ENCODE measurements at regions not wholly inside any gene's neighbourhood (a gene's known extent, or its start where the extent isn't known, plus 50 kb on each side); places are given as distances from the start of the nearest gene placed in this dataset.

DNA sequence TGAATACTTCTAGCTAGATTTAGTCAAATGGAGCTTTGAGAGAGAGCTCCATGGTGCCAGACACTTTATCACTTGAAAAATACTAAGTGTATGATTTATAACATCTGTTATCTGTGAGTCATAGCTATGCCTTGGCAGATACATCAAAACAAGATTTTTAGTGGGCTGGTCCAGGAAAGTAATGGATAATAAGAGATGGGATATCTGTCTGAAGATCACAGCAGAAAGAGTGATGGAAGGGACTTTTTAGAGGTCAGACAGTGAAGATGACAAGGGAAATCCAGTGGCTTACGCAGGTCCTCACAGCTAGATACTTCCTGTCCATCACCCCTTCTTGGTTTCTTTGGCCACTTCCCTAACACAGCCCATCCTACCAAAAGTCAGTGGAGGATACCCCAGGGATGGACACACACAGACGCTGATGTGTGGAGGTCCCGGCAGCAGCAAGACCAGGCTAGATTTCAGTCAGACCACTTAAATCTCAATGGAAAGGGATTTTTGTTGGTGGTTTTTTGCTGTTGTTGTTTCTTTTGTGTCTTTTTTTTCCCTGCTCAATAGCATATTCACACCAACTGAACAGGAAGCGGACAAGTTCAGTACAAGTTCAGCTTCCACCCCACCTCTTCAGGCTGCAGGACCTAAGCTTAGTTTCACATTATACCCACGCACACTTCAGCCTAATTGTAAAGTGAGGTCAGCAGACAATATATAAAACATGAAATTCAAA, 209.3 kb downstream of the ALDH8A1 start:
- TF ChIP-seq, protein P1, sequence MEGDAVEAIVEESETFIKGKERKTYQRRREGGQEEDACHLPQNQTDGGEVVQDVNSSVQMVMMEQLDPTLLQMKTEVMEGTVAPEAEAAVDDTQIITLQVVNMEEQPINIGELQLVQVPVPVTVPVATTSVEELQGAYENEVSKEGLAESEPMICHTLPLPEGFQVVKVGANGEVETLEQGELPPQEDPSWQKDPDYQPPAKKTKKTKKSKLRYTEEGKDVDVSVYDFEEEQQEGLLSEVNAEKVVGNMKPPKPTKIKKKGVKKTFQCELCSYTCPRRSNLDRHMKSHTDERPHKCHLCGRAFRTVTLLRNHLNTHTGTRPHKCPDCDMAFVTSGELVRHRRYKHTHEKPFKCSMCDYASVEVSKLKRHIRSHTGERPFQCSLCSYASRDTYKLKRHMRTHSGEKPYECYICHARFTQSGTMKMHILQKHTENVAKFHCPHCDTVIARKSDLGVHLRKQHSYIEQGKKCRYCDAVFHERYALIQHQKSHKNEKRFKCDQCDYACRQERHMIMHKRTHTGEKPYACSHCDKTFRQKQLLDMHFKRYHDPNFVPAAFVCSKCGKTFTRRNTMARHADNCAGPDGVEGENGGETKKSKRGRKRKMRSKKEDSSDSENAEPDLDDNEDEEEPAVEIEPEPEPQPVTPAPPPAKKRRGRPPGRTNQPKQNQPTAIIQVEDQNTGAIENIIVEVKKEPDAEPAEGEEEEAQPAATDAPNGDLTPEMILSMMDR (IDR thresholded peaks at IDR 0.05; ENCODE audit: partially characterized antibody, unreplicated experiment): no peak
- Mint-ChIP-seq H3K9me3 (ENCODE audit: unreplicated experiment) (peaks cover 8% of the 10 kb centered on the region), H3K4me3 (ENCODE audit: unreplicated experiment) (no peak overlapping the region), H3K36me3 (ENCODE audit: unreplicated experiment) (no peaks in the 10 kb centered on the region), H3K4me1 (ENCODE audit: low read depth, unreplicated experiment) (peaks cover 9% of the 10 kb centered on the region), H3K27me3 (ENCODE audit: unreplicated experiment) (peaks cover 2% of the 10 kb centered on the region), H3K27ac (ENCODE audit: unreplicated experiment) (no peak overlapping the region)
- DNase-seq: no peak

DNA sequence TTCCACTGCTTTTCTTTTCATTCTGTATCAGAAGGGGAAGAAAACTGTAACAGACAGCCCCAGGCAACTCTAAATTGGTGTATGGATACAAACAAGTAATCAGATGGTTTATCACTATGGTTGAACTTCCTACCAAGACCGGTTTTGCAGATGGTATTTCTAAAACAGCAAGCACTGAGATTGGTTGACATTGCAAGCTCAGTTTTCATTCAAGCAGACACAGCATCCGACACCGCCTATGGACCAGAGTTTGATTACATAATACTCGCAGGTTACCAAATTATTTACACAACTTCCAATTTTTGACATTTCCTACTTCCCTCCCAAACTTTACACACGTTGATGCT, 209.9 kb downstream of the ALDH8A1 start:
- Mint-ChIP-seq H3K4me1 (ENCODE audit: low read depth, unreplicated experiment) (peaks cover 9% of the 10 kb centered on the region), H3K27me3 (ENCODE audit: unreplicated experiment) (peaks cover 2% of the 10 kb centered on the region), H3K9me3 (ENCODE audit: unreplicated experiment) (peaks cover 8% of the 10 kb centered on the region), H3K27ac (ENCODE audit: unreplicated experiment) (no peak overlapping the region), H3K4me3 (ENCODE audit: unreplicated experiment) (no peak overlapping the region), H3K36me3 (ENCODE audit: unreplicated experiment) (no peaks in the 10 kb centered on the region)
- no peak for DNase-seq
- TF ChIP-seq, protein P1 (IDR thresholded peaks at IDR 0.05; ENCODE audit: partially characterized antibody, unreplicated experiment): no peak

DNA sequence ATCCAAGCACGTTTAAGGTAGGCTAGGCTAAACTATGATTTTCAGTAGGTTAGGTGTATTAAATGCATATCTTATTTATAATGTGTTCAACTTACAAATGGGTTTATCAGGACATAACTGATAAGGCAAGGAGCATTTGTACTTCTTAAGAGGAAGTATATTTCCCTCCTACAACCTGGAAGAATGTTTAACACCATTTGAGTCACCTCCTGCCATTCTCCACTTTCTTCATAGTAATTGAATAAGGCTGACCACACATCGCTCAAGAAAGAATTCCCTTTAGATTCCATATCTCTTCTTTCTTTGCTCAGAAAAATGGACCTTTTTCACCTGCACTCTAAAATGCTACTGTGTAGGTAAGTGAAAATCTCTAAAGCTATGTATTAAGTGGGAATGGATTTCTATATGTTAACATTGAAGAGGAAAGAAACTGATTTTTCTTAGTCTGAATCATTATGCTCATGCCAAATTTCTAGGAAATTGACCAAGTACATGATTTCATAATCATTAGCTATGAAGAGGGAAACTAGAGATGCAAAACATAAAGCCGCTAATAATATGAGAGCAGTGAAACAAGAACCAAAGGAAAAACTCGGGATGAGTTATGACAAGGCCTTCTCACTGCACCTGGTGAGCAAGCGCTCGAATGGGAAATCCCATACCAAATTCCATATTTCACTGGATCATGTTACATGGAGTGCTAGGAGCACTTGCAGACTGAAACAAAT, 210.4 kb downstream of the ALDH8A1 start:
- Mint-ChIP-seq H3K36me3 (ENCODE audit: unreplicated experiment) (no peaks in the 10 kb centered on the region), H3K27me3 (ENCODE audit: unreplicated experiment) (peaks cover 2% of the 10 kb centered on the region), H3K4me3 (ENCODE audit: unreplicated experiment) (no peak overlapping the region), H3K27ac (ENCODE audit: unreplicated experiment) (no peak overlapping the region), H3K9me3 (ENCODE audit: unreplicated experiment) (peaks cover 8% of the 10 kb centered on the region), H3K4me1 (ENCODE audit: low read depth, unreplicated experiment) (peaks cover 9% of the 10 kb centered on the region)
- no peak for DNase-seq
- TF ChIP-seq, protein P1 (IDR thresholded peaks at IDR 0.05; ENCODE audit: partially characterized antibody, unreplicated experiment): no peak

DNA sequence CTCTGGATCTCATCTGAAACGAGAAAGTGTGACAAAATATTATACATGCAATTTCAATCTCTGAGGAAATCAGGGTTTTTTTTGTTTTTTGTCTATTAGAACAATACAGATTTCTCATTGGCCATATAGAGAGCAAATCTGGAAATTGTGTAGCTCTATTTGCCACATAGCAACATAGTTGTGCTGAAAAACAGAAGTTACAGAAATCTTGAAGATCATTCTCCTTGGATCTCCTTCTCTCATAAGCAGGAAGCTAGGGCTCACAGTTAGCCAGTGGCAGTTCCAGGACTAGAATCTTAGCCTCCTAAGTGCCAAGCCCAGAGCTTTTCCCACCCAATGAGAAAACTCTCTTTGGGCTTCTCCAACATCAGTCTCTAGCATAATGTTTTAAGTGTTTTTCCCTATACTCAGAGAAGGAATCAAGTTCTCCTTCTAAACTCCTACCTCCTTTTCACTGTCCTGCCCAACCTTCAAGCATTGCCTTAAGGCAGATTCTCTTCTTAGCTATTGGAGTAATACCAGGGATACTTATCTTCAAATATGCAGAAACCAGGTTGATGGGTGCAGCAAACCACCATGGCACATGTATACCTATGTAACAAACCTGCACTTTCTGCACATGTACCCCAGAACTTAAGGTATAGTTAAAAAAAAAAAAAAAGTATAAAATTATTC, 211.6 kb downstream of the ALDH8A1 start:
- Mint-ChIP-seq H3K27me3 (ENCODE audit: unreplicated experiment) (peaks cover 2% of the 10 kb centered on the region), H3K36me3 (ENCODE audit: unreplicated experiment) (no peaks in the 10 kb centered on the region), H3K9me3 (ENCODE audit: unreplicated experiment) (peaks cover 8% of the 10 kb centered on the region), H3K4me3 (ENCODE audit: unreplicated experiment) (no peak overlapping the region), H3K4me1 (ENCODE audit: low read depth, unreplicated experiment) (peaks cover 9% of the 10 kb centered on the region), H3K27ac (ENCODE audit: unreplicated experiment) (no peak overlapping the region)
- TF ChIP-seq, protein P1 (IDR thresholded peaks at IDR 0.05; ENCODE audit: partially characterized antibody, unreplicated experiment): no peak
- no peak for DNase-seq

Measured in glutamatergic neuron (in vitro differentiated cells).